ENCODE measurements at regions not wholly inside any gene's neighbourhood (a gene's known extent, or its start where the extent isn't known, plus 50 kb on each side); places are given as distances from the start of the nearest gene placed in this dataset.

DNA sequence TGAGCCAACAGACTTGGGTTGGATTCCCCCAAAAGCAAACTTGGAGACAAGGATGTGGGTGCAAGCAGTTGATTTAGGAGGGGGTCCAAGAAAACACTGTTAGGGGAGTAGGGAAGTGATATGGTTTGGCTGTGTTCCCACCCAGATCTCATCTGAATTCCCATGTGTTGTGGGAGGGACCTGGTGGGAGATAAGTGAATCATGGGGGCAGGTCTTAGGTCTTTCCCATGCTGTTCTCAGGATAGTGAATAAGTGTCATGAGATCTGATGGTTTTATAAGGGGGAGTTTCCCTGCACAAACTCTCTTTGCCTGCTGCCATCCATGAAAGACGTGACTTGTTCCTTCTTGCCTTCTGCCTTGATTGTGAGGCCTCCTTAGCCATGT is 542.6 kb downstream of the DHX35 start:
- TF ChIP-seq, protein P1, sequence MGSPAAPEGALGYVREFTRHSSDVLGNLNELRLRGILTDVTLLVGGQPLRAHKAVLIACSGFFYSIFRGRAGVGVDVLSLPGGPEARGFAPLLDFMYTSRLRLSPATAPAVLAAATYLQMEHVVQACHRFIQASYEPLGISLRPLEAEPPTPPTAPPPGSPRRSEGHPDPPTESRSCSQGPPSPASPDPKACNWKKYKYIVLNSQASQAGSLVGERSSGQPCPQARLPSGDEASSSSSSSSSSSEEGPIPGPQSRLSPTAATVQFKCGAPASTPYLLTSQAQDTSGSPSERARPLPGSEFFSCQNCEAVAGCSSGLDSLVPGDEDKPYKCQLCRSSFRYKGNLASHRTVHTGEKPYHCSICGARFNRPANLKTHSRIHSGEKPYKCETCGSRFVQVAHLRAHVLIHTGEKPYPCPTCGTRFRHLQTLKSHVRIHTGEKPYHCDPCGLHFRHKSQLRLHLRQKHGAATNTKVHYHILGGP (tag by site-specific recombination; IDR thresholded peaks at IDR 0.05) = no peak
- peak; percentile 30; the same call in 1 of the 2 replicates for TF ChIP-seq EGR2 (tag by site-specific recombination; IDR thresholded peaks at IDR 0.05; ENCODE audit: low read depth)
- no peak for TF ChIP-seq FEZF1 (tag by site-specific recombination; IDR thresholded peaks at IDR 0.05)
- TF ChIP-seq TRIM28 (IDR thresholded peaks at IDR 0.05; ENCODE audit: borderline replicate concordance, low read length) = no peak
- no peak for TF ChIP-seq ZNF423 (tag by site-specific recombination; IDR thresholded peaks at IDR 0.05)
- TF ChIP-seq ZFHX2 (tag by site-specific recombination; conservative IDR thresholded peaks at IDR 0.05) = peak; percentile 38; the same call in 1 of the 2 replicates
- POLR2A ChIA-PET = no interaction called here
- H3K4me3 ChIP-seq (ENCODE audit: low read depth, low read length) = no peak overlapping the region
- H3K4me1 ChIP-seq (ENCODE audit: control insufficient read depth, insufficient read depth, low read length) = no peaks in the 10 kb centered on the region
- H3K9me3 ChIP-seq (ENCODE audit: control insufficient read depth, insufficient read depth, low read depth, low read length) = no peaks in the 10 kb centered on the region
- H3K27ac ChIP-seq (ENCODE audit: extremely low read depth, low read depth, low read length) = no peak overlapping the region
- H3K36me3 ChIP-seq (ENCODE audit: control insufficient read depth in 2 of 2, insufficient read depth in 1 of 2, low read length in 2 of 2) = no peaks in the 10 kb centered on the region
- CTCF ChIA-PET = no interaction called here

DNA sequence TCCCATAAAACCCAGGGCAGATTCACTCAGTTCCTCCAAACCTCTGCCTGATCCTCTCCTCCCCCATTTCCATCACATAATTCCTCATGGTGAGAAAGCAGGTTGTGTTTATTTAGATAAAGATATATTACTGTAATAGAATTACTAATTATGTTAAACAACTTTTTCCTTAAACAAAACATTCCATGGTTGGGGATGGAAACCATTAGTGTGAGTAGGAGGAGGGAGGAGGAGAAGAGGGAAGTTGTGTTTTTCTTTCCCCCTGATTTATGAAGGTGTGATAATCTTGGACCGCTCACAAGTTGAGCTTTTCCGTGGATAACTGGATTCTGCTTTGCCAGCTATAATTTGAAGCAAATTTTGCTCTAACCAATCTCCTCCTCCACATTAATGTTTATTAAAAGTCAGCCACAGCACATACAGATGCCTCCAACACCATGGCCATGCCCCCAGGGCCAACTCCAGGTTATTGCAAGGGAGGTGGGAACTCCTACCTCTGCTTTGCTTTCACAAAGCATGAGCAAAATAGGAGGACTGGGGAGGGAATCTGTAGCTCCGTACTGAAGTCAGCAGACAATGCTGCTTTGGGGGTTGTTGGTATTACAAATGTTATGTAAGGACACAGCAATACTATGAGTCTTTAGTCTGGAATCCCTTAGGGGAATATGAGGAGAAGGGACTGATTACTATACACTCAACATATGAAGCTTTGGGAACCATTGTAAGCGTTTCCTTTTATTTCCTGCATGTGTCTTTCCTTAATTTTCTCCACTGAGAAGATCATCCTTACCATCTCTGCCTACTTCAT is 542.0 kb downstream of the DHX35 start:
- CTCF ChIA-PET = interaction anchor here (0.8 kb wide), 1 partner anchor 235 kb away, joined by 3 read pairs; no protein-coding TSS in a partner anchor
- Histone ChIP-seq H3K4me1 (ENCODE audit: control insufficient read depth, insufficient read depth, low read length) (no peaks in the 10 kb centered on the region), H3K9me3 (ENCODE audit: control insufficient read depth, insufficient read depth, low read depth, low read length) (no peaks in the 10 kb centered on the region), H3K27ac (ENCODE audit: extremely low read depth, low read depth, low read length) (no peak overlapping the region), H3K4me3 (ENCODE audit: low read depth, low read length) (no peak overlapping the region), H3K36me3 (ENCODE audit: control insufficient read depth in 2 of 2, insufficient read depth in 1 of 2, low read length in 2 of 2) (no peaks in the 10 kb centered on the region)
- POLR2A ChIA-PET = no interaction called here
- no peak for TF ChIP-seq ZNF621 (tag by site-specific recombination; IDR thresholded peaks at IDR 0.05)
- TF ChIP-seq, protein P2, sequence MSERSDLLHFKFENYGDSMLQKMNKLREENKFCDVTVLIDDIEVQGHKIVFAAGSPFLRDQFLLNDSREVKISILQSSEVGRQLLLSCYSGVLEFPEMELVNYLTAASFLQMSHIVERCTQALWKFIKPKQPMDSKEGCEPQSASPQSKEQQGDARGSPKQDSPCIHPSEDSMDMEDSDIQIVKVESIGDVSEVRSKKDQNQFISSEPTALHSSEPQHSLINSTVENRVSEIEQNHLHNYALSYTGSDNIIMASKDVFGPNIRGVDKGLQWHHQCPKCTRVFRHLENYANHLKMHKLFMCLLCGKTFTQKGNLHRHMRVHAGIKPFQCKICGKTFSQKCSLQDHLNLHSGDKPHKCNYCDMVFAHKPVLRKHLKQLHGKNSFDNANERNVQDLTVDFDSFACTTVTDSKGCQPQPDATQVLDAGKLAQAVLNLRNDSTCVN (tag by site-specific recombination; optimal IDR thresholded peaks at IDR 0.05) = no peak
- TF ChIP-seq, protein P3, sequence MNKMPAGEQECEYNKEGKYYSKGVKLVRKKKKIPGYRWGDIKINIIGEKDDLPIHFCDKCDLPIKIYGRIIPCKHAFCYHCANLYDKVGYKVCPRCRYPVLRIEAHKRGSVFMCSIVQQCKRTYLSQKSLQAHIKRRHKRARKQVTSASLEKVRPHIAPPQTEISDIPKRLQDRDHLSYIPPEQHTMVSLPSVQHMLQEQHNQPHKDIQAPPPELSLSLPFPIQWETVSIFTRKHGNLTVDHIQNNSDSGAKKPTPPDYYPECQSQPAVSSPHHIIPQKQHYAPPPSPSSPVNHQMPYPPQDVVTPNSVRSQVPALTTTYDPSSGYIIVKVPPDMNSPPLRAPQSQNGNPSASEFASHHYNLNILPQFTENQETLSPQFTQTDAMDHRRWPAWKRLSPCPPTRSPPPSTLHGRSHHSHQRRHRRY (tag by site-specific recombination; IDR thresholded peaks at IDR 0.05) = no peak
- no peak for TF ChIP-seq MZF1 (tag by site-specific recombination; IDR thresholded peaks at IDR 0.05; ENCODE audit: borderline replicate concordance)
- TF ChIP-seq SETDB1 (IDR thresholded peaks at IDR 0.05; ENCODE audit: insufficient read length, low read length) = no peak
- TF ChIP-seq ZNF19 (tag by site-specific recombination; IDR thresholded peaks at IDR 0.05; ENCODE audit: low read depth) = no peak
- no peak for TF ChIP-seq ZNF843 (tag by site-specific recombination; IDR thresholded peaks at IDR 0.05)
- TF ChIP-seq, protein P4, sequence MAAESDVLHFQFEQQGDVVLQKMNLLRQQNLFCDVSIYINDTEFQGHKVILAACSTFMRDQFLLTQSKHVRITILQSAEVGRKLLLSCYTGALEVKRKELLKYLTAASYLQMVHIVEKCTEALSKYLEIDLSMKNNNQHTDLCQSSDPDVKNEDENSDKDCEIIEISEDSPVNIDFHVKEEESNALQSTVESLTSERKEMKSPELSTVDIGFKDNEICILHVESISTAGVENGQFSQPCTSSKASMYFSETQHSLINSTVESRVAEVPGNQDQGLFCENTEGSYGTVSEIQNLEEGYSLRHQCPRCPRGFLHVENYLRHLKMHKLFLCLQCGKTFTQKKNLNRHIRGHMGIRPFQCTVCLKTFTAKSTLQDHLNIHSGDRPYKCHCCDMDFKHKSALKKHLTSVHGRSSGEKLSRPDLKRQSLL (tag by site-specific recombination; IDR thresholded peaks at IDR 0.05) = no peak
- TF ChIP-seq, protein P5, sequence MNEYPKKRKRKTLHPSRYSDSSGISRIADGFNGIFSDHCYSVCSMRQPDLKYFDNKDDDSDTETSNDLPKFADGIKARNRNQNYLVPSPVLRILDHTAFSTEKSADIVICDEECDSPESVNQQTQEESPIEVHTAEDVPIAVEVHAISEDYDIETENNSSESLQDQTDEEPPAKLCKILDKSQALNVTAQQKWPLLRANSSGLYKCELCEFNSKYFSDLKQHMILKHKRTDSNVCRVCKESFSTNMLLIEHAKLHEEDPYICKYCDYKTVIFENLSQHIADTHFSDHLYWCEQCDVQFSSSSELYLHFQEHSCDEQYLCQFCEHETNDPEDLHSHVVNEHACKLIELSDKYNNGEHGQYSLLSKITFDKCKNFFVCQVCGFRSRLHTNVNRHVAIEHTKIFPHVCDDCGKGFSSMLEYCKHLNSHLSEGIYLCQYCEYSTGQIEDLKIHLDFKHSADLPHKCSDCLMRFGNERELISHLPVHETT (tag by site-specific recombination; IDR thresholded peaks at IDR 0.05) = no peak
- TF ChIP-seq, protein P1 (tag by site-specific recombination; IDR thresholded peaks at IDR 0.05) = no peak
- no peak for TF ChIP-seq ZNF549 (tag by site-specific recombination; IDR thresholded peaks at IDR 0.05)
- peak; percentile 38; the same call in 1 of the 2 replicates for TF ChIP-seq EGR2 (tag by site-specific recombination; IDR thresholded peaks at IDR 0.05; ENCODE audit: low read depth)
- TF ChIP-seq, protein P6, sequence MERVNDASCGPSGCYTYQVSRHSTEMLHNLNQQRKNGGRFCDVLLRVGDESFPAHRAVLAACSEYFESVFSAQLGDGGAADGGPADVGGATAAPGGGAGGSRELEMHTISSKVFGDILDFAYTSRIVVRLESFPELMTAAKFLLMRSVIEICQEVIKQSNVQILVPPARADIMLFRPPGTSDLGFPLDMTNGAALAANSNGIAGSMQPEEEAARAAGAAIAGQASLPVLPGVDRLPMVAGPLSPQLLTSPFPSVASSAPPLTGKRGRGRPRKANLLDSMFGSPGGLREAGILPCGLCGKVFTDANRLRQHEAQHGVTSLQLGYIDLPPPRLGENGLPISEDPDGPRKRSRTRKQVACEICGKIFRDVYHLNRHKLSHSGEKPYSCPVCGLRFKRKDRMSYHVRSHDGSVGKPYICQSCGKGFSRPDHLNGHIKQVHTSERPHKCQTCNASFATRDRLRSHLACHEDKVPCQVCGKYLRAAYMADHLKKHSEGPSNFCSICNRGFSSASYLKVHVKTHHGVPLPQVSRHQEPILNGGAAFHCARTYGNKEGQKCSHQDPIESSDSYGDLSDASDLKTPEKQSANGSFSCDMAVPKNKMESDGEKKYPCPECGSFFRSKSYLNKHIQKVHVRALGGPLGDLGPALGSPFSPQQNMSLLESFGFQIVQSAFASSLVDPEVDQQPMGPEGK (tag by site-specific recombination; IDR thresholded peaks at IDR 0.05) = no peak
- TF ChIP-seq WT1 (tag by site-specific recombination; IDR thresholded peaks at IDR 0.05) = 0 out of 2 replicates have a peak, but pooled peaks have one; percentile 12
- TF ChIP-seq ZNF175 (tag by site-specific recombination; IDR thresholded peaks at IDR 0.05) = no peak
- no peak for TF ChIP-seq ZFP3 (tag by site-specific recombination; IDR thresholded peaks at IDR 0.05; ENCODE audit: low read depth)
- TF ChIP-seq ZNF792 (tag by site-specific recombination; IDR thresholded peaks at IDR 0.05) = no peak
- no peak for TF ChIP-seq ZNF837 (tag by site-specific recombination; IDR thresholded peaks at IDR 0.05)
- no peak for TF ChIP-seq ZNF768 (tag by site-specific recombination; IDR thresholded peaks at IDR 0.05)

All from HEK293 (cell line).